A673 (cell line): ENCODE measurements at regions not wholly inside any gene's neighbourhood (a gene's known extent, or its start where the extent isn't known, plus 50 kb on each side); places are given as distances from the start of the nearest gene placed in this dataset.

ENCODE experiments used
- BruUV-seq: library from RNA; stranded (reverse); fragments of 400-500 nt; replicated peaks from 2 replicates; lab custom pipeline; 2021; lab: Mats Ljungman, UMichigan
- CTCF ChIA-PET: fragments of 300-600 bp; sonication (Branson Sonifier 250); formaldehyde crosslinking; loops from one replicate; lab custom pipeline; 2022; ENCODE audit warnings: antibody characterized with exemption; lab: Charles Lee
- POLR2A ChIA-PET: fragments of 300-600 bp; sonication (Branson Sonifier 250); formaldehyde crosslinking; loops from one replicate; lab custom pipeline; 2022; ENCODE audit warnings: antibody characterized with exemption; ENCODE audit not compliant: low non-redundant PET; lab: Charles Lee
- DNase-seq: peaks from one replicate; pipeline ENCODE4 v3.0.0-alpha.2; 2015; ENCODE audit warnings: low spot score
- H3K27ac ChIP-seq: fragments of 200-600 bp; sonication (generic); 2 replicates; pipeline ENCODE4 v1.5.1; 2016; ENCODE audit warnings: mixed run types, low read depth, mild to moderate bottlenecking, mixed read lengths, antibody characterized with exemption, low read length; ENCODE audit not compliant: poor library complexity, severe bottlenecking
- H3K27me3 ChIP-seq: fragments of 200-600 bp; sonication (generic); replicated peaks from 2 replicates; pipeline ENCODE4 v1.6.1; 2017; ENCODE audit warnings: mixed run types, low read depth, mild to moderate bottlenecking, mixed read lengths, antibody characterized with exemption, low read length; ENCODE audit not compliant: insufficient read depth, poor library complexity
- H3K36me3 ChIP-seq: fragments of 200-600 bp; sonication (generic); 2 replicates; pipeline ENCODE4 v1.6.1; 2016; ENCODE audit warnings: mixed run types, mild to moderate bottlenecking, mixed read lengths, antibody characterized with exemption, low read length; ENCODE audit not compliant: insufficient read depth, poor library complexity, severe bottlenecking
- H3K4me1 ChIP-seq: fragments of 200-600 bp; sonication (generic); 2 replicates; pipeline ENCODE4 v1.6.1; 2017; ENCODE audit warnings: mixed run types, mild to moderate bottlenecking, mixed read lengths, antibody characterized with exemption, low read length; ENCODE audit not compliant: insufficient read depth, poor library complexity, severe bottlenecking
- H3K4me3 ChIP-seq: fragments of 200-600 bp; sonication (generic); 2 replicates; pipeline ENCODE4 v1.5.1; 2016; ENCODE audit warnings: low read depth, mixed run types, mild to moderate bottlenecking, mixed read lengths, low read length; ENCODE audit not compliant: poor library complexity, severe bottlenecking
- H3K9me3 ChIP-seq: fragments of 200-600 bp; sonication (generic); 2 replicates; pipeline ENCODE4 v1.6.1; 2016; ENCODE audit warnings: mixed run types, low read depth, mild to moderate bottlenecking, mixed read lengths, antibody characterized with exemption, low read length; ENCODE audit not compliant: poor library complexity, severe bottlenecking
- EZH2 ChIP-seq: fragments of 200-600 bp; sonication (generic); IDR thresholded peaks from 2 replicates; pipeline ENCODE4 v1.6.1; 2017; ENCODE audit warnings: borderline replicate concordance, low read depth, mild to moderate bottlenecking, mixed read lengths, antibody characterized with exemption, low read length; ENCODE audit not compliant: poor library complexity, severe bottlenecking
- intact Hi-C: fragments of 100-400 bp; cut with micrococcal nuclease; formaldehyde crosslinking; loops from one replicate; pipeline ENCODE4 v1.10.0; 2022; ENCODE audit not compliant: unreplicated experiment
- TF ChIP-seq, protein P1 (sequence below): fragments of 300-800, 200-600 bp; sonication (generic); conservative IDR thresholded peaks from 2 replicates; pipeline ENCODE4 v1.5.1; 2017; ENCODE audit warnings: low read depth, mild to moderate bottlenecking, antibody characterized with exemption, low read length, moderate library complexity, mixed read lengths

DNA sequence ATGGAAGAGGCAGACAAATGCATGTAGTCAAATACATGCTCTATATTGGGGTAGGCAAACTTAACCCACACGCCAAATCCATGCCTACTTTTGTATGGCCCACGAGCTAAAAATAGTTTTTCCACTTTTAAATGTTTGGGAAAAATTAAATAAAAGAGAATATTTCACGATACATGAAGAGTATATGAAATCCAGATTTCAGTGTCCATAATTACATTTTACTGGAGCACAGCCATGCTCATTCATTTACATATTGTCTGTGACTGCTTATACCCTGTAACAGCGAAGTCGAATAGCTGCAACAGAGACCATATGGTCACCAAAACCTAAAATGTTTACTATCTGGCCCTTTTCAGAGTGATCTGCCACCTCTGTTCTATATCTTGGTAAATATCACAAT is 257.4 kb upstream of the NOCT start:
- no peak for DNase-seq
- no peak overlapping the region for H3K4me3 ChIP-seq
- ChIA-PET CTCF (no interaction called here), POLR2A (no interaction called here)
- no peaks in the 10 kb centered on the region for H3K36me3 ChIP-seq
- H3K27me3 ChIP-seq: no peaks in the 10 kb centered on the region
- BruUV-seq: no TSS peak
- no peaks in the 10 kb centered on the region for H3K4me1 ChIP-seq
- no peak overlapping the region for H3K27ac ChIP-seq
- no peak for TF ChIP-seq EZH2
- TF ChIP-seq, protein P1, sequence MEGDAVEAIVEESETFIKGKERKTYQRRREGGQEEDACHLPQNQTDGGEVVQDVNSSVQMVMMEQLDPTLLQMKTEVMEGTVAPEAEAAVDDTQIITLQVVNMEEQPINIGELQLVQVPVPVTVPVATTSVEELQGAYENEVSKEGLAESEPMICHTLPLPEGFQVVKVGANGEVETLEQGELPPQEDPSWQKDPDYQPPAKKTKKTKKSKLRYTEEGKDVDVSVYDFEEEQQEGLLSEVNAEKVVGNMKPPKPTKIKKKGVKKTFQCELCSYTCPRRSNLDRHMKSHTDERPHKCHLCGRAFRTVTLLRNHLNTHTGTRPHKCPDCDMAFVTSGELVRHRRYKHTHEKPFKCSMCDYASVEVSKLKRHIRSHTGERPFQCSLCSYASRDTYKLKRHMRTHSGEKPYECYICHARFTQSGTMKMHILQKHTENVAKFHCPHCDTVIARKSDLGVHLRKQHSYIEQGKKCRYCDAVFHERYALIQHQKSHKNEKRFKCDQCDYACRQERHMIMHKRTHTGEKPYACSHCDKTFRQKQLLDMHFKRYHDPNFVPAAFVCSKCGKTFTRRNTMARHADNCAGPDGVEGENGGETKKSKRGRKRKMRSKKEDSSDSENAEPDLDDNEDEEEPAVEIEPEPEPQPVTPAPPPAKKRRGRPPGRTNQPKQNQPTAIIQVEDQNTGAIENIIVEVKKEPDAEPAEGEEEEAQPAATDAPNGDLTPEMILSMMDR: no peak
- H3K9me3 ChIP-seq: no peaks in the 10 kb centered on the region
- intact Hi-C loops: no loop called here

DNA sequence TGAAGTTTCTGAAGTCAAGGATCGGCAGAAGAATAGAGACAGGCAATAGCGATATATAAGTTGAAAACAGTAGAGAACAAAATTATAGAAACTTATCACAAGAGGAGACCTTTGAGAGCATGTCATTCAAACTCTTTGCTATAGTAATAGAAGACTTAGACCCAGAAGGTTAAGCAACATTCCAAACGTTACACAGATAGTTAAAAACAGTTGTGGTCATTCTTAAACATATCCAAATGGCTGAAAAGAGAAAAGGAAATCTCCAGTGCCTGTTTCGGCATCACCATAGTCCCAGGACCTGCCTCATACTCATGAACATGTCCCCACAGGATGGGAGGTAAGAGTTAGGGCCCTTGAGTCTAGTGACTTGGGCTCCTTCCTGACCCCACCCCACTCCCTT is 258.1 kb upstream of the NOCT start:
- no peak for DNase-seq
- no TSS peak for BruUV-seq
- CTCF ChIA-PET: no interaction called here
- no peaks in the 10 kb centered on the region for H3K36me3 ChIP-seq
- no peaks in the 10 kb centered on the region for H3K9me3 ChIP-seq
- intact Hi-C loops: no loop called here
- POLR2A ChIA-PET: no interaction called here
- no peak overlapping the region for H3K4me3 ChIP-seq
- H3K27me3 ChIP-seq: no peaks in the 10 kb centered on the region
- TF ChIP-seq, protein P1: no peak
- TF ChIP-seq EZH2: no peak
- no peaks in the 10 kb centered on the region for H3K4me1 ChIP-seq
- no peak overlapping the region for H3K27ac ChIP-seq

DNA sequence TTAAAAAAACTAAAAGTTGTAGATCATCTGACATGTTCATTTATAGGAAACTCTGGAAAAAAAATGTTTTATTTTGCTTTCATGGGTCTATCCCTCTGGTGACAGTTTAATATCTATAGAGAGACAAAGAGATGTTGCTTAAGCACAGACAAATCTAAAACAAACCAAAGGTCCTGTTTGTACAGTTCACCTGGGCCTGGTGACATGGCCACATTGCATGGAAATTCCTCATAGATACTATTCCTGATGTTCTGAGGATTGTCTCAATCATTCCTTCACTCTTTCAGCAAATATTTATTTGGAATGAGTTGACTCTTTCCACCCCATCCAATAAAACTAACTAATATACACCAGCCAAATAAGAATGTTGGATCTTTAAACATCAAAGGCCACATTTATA is 259.1 kb upstream of the NOCT start:
- no peaks in the 10 kb centered on the region for H3K36me3 ChIP-seq
- TF ChIP-seq EZH2: no peak
- TF ChIP-seq, protein P1: no peak
- no peak for DNase-seq
- H3K9me3 ChIP-seq: no peaks in the 10 kb centered on the region
- intact Hi-C loops: no loop called here
- POLR2A ChIA-PET: no interaction called here
- BruUV-seq: no TSS peak
- H3K4me3 ChIP-seq: no peak overlapping the region
- no peaks in the 10 kb centered on the region for H3K27me3 ChIP-seq
- no peak overlapping the region for H3K27ac ChIP-seq
- H3K4me1 ChIP-seq: no peaks in the 10 kb centered on the region
- CTCF ChIA-PET: no interaction called here
